Colon (tissue), 2 donors: ENCODE measurements at regions not wholly inside any gene's neighbourhood (a gene's known extent, or its start where the extent isn't known, plus 50 kb on each side); places are given as distances from the start of the nearest gene placed in this dataset.
"Not testable (repeated sequence)": the region's sequence is repeated elsewhere in the genome, so short reads cannot be mapped to it uniquely, and the experiment has no call there.

ENCODE experiments used
- FAIRE-seq: peaks from 2 replicates; lab custom pipeline; 2012; peaks lifted over from hg19 to GRCh38; lab: Jason Lieb, UNC
- donor health status: control.
- donor health status: control.

DNA sequence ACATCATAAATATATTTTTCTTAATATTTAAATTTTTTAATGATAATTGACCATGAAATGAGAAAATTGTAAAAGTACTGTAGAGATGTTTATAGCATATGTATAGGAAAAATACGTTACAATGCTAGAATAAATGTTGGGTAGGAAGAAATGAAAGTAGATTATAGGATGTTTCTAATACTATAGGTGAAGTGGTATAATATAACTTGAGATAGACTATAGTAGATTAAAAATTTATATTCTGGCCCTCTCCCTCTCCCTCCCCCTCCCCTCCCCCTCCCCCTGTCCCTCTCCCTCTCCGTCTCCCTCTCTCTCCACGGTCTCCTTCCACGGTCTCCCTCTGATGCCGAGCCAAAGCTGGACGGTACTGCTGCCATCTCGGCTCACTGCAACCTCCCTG is 585.9 kb upstream of the SEMA6D start:
- FAIRE-seq, result not testable (repeated sequence)

GRCh38 chr15:47135267-47135666 is 582.0 kb upstream of the SEMA6D start:
- FAIRE-seq, result no peak

DNA sequence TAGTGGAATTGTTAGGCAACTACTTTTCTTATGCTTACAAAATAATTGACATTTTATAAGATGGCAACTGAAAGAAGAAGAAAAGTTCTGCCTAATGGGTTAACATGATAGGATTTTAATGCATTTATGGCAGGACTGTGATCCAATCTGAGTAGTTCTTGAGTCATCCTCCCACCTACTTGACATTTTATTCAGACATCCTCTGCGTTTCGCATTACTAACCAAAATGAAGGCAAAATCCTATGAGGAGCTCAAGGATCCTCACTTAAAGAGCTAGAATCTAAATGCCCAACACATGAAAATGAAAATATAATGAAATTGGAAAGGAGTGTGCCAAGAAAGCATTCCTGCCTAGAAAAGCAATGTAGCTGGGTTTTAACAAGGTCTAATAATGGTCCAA is 581.1 kb upstream of the SEMA6D start:
- no peak for FAIRE-seq

DNA sequence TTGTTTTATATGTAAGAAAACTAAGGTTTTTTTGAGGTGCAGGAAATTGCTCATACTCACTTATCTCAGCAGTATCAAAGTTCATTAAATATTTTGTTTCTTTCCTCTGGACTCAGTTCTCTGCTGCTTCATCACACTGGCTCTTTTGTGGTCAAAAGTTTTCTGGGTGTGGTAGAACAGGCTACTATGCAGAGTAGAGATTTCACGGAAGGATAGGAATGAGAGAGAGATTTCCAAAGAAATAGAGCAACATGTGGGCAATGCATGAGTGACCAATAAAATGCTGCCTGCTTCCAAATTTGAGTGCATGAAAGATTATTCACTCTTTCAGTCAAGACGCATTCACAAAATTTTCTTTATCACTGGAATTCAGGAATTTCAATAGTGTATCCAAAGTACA is 577.3 kb upstream of the SEMA6D start:
- no peak for FAIRE-seq

DNA sequence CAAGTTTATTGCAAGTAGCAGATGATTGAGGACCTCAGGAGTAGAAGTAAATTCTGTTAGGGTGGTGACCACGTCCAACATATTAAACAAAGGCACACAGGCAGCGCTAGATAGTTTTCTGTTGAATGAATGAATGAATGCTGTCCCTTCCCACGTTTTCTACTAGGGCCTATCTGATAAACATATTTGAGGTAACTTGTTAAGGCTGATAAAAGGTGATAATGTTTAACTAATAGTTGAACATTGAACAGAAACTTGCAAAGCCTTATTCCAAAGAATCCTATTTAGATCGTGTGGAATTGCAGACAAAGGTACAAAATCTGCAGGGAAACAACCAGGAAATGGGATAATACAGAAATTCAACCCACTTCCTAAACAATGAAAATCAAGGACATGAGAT is 559.5 kb upstream of the SEMA6D start:
- FAIRE-seq, result no peak

DNA sequence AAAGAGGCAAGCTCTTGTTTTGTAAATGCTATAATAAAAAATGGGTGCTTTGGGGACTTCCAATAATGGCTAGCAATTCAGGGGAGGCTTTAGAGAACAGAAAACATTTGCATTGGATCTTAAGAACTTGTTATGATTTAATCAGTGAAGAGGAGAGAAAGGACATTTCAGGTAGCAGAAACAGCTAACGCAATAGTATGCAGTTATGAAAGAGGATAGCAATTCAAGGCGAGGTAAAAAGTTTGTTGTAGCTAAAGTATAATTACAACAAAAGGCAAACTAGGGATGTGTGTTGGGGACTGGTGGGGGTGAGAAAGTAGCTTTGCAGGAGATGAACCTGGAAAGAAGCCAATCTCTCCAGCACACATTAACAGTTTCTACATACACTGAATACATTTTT is 558.7 kb upstream of the SEMA6D start:
- FAIRE-seq, result no peak

GRCh38 chr15:47177177-47177576 is 540.1 kb upstream of the SEMA6D start:
- FAIRE-seq, result no peak

GRCh38 chr15:47179988-47180387 is 537.3 kb upstream of the SEMA6D start:
- FAIRE-seq, result no peak

GRCh38 chr15:47182818-47183217 is 534.5 kb upstream of the SEMA6D start:
- FAIRE-seq, result no peak

DNA sequence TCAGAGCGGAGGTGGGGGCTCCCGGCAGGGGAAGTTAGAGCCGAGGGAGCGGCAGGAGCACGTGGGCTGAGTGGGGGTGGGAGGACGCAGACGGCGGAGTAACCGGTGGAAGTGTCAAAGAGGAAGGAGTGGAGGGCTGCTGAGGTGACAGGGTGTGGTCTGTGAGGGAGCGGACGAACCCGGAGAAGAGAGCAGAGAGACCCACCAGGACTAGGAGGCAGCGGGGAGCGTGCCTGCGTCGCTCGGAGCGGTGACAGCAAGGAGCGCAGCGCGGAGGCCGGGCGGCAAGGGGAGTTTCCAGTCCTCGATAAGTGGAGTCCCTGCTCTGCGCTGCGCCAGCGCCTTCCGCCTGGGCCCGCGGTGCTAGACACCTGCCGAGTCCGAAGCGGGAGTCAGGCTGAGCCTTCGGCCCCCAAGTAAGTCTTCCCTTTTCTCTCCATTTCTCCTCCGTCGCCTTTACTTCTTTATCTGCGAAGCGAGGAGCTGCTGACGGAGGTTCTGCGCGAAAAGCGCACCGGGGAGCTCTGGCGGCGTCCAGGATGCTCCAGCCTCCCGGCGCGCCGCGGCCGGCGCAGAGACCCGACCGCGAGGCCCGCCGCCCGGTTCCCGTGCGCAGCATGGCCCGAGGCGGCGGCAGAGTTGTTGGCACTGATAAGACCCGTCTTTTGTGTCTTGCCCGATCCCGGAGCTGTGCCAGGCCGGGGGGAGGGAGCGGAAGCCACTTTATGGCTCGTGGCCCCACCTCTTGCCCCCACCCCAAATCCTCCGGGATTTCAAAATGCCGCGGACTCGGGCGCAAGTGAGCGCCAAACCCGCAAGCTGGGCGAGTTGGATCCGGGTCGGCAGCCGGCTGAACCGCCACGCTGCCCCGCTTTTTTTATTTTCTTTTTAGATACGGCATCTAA is 533.0 kb upstream of the SEMA6D start:
- no peak for FAIRE-seq

DNA sequence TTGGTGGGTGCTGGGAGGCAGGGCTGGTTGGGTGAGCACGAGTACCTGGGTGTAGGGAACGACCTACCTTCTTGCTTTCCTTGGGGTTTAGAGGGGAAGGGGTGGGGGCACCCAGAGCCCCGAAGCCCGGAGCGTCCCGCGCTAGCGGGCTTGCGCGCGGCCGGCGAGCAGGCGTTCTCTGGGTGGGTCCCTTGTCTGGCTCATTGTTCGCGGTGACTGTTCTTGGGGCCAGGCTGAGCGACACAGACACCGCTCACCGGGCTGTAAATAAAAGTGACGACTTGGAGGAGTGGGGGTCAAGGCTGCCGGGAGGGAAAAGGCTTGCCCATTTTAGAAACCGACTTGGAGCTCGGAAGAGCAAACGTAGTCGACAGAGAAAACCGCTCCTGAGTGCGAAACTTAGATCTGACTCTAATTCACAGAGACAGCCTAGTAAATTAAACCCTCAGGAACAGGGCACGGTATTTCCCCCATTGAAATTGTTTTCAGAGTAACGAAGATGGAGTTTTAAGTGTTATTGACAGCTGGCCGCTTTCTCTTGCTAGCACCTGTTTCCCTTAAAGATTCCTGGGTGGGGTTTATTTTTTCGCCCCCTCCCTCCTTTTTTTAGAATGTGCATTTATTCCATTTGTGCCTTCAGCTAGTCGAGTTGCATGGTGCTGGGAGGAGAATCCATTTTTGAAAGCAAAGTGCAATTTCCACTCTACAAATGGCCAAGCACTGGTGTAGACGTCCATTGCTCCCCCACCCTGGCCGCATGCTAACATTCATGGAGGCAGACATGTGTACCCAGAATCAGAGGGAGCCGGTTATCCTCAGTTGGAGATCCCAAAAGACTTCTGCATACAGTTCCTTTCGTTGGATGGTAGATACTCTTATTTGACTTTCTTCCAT is 532.1 kb upstream of the SEMA6D start:
- no peak for FAIRE-seq

DNA sequence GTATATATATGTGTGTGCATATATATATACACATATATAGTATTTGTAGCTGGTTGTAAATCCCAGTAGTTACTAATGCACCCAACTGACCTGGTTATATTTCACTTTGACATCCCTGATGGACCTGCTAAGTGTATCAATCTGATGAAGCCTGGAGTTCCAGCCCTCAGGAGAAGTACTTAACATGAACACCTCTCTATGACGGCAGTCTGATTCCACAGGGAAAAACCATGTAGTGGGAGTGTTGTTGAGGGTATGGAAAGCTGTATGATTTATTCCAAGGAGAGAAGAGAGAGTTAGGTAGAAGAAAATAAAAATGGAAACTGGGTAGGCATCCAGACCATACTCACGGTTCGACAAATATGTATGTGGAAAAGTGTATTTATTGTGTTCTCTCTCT is 531.2 kb upstream of the SEMA6D start:
- FAIRE-seq, result no peak

DNA sequence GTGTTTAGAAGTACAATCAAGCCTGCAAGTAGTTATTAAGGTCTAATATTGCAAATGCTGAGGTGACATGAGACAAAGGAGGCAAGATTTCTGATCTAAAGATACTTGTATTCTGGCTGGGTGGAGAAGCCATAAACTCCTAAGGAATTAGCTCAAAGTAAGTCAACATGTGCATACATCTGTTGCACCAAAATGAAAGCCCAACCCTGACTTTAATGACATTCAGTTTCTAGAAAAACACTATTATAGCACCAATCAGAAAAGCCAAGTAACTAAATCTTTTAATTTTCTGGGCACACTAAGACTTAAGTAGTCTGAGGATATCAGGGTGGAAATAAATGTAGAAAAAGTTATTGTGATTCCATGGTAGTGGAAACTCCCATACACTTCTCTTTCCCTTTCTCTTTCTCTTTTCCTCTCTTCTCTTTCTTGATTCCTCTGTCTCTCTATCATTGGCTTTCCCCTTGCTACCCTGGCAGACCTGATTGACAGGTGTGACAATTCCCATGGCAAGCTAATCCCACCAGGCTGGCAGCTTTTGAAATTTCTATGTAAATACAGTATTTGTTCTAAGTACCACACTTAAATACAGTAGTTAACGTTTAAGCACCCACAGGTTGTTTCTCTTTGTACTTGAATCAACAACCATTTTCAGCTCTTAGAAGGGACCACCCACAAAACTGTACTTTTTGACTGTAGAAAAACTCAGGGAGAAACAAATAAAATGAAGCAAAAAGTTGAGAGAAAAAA is 528.4 kb upstream of the SEMA6D start:
- FAIRE-seq, result no peak

DNA sequence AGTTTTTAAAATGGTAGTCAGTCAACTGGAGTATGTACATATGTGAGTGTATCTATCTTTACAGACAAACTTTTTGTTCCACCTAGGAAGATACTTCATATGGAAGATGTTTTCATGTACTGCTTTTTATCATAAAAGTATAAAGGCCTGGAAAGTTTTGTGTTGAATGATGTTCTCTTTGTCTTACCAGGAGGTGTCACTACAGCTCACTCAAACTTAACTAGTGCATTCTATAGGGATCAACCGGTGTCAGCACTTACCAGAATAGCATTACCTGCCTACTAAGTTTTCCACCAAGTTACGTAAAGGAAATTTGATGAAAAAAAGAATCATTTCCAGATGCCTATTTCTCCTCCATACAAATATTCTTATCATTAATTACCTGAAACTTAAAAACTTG is 522.6 kb upstream of the SEMA6D start:
- FAIRE-seq, result no peak

- no peak for FAIRE-seq
Measured at GRCh38 chr15:47196048-47196447, 521.3 kb upstream of the SEMA6D start.

DNA sequence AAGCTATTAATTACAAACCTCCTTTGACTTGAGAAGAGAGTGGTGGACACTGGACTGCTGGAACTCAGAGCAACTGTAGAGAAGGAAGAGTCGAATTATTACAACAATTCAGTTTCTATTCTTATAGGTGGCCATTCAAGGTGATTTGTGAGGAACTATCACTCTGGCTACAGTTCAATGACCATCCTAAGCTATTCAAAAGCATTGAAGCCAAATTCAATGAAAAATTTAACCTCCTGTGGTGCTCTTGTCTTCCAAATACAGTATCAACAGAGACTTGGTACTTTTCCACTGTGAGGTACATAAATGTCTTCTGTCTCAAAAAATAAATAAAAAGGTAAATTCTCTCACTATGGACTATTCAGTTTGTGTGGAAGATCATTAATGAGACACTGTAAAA is 513.3 kb upstream of the SEMA6D start:
- no peak for FAIRE-seq

GRCh38 chr15:47206358-47206978 is 510.8 kb upstream of the SEMA6D start:
- FAIRE-seq, result no peak

DNA sequence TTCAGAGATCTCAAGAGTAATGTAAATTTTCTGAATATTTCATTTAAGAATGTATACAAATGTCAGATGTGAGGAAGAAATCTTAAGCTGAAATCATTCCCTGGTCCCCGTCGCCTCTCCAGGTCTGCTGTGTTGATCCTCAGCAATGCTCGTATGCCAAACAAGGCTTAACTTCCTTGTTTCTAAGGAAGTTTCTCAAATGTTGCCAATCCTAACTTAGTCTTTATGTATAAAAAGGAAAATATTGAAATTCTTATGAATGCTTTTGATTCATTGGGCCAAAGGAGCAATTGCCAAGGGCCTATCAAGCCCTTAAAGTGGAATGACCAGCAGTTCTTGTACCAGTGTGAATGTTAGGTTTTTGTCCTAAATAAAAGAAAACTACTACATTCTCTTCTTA is 507.7 kb upstream of the SEMA6D start:
- FAIRE-seq, result no peak

DNA sequence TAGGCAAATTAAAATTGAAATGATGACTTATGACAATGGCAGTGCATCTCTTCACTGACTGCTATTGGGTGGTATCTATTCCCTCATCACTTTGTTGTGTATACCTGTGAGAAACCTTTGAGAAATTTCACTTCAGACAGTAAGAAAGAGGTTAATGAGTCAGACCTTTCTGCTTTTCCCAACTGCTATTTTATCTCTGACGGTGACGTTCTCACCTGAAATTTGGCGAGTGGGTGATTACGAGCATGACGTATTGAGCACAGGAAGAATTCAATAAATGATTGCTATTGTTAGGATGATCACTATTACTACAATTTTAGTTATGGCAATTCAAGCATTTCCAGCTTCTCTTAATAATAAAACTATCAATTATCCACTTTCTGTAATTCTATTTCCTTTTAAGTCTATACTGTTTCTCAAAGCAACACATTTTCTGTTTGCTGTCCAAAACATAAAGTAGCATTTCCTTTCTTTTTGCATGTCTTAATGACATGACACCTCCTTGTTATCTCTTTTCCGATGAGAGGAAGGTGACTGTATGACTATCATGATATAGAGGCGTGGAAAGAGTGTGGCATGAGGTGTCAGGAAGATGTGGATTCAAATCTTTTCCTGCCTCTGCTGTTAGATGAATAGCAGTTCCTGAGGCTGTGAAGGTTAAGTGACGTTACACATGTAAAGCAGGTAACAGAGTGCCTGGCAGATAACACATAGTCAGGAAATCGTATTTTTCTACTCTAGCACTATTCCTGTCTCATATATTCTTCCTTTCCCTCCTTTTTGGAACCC is 504.9 kb upstream of the SEMA6D start:
- no peak for FAIRE-seq

GRCh38 chr15:47213883-47214282 is 503.4 kb upstream of the SEMA6D start:
- FAIRE-seq, result no peak

- no peak for FAIRE-seq
Measured at GRCh38 chr15:47218295-47218694, 499.0 kb upstream of the SEMA6D start.
